ENCODE measurements at regions not wholly inside any gene's neighbourhood (a gene's known extent, or its start where the extent isn't known, plus 50 kb on each side); places are given as distances from the start of the nearest gene placed in this dataset.
A peak's percentile ranks its signal among the peaks of the same experiment; 100 is the strongest.

DNA sequence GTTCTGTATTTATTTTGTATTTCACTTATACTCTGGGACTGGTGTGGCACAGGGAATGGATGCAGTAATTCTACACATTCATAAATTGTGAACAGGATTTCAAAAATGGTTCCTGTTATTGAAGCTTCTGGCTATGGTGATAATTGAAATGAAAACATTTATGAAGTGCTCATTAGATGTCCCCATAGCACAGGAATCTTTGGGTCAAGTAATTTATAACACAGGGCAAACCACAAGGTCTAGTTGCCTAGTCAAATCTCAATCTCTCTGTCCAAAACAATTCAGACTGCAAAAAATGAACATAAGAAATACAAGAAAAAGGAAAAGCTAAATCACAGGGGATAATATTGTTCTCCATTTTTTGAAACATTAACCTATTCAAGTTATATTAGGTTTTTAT is 117.5 kb upstream of the PTPRG start:
- no peak overlapping the region for H3K27ac Mint-ChIP-seq

DNA sequence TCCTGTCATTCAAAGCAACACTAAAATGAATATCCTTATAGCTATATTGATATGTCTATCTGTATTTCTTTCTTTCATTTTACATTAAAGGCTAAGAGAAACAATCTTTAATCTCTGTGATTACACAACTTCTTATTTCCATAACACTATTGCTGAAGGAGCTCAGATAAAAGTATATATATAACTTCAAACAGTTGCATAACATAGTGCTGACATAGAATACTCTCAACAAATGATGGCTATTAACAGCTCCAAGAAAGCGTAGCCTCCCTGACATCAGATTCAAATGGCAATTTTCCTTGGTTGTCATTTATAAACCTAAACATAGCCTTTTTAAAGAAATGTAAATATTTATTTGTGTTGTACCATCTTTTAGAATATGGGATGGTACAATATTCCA is 116.6 kb upstream of the PTPRG start:
- Mint-ChIP-seq H3K27me3 (ENCODE audit: low read depth) (no peaks in the 10 kb centered on the region), H3K9me3 (no peaks in the 10 kb centered on the region), H3K4me3 (no peak overlapping the region), H3K4me1 (peaks cover 39% of the 10 kb centered on the region), H3K27ac (no peak overlapping the region), H3K36me3 (ENCODE audit: low read depth) (no peaks in the 10 kb centered on the region)
- TF ChIP-seq, protein P1, sequence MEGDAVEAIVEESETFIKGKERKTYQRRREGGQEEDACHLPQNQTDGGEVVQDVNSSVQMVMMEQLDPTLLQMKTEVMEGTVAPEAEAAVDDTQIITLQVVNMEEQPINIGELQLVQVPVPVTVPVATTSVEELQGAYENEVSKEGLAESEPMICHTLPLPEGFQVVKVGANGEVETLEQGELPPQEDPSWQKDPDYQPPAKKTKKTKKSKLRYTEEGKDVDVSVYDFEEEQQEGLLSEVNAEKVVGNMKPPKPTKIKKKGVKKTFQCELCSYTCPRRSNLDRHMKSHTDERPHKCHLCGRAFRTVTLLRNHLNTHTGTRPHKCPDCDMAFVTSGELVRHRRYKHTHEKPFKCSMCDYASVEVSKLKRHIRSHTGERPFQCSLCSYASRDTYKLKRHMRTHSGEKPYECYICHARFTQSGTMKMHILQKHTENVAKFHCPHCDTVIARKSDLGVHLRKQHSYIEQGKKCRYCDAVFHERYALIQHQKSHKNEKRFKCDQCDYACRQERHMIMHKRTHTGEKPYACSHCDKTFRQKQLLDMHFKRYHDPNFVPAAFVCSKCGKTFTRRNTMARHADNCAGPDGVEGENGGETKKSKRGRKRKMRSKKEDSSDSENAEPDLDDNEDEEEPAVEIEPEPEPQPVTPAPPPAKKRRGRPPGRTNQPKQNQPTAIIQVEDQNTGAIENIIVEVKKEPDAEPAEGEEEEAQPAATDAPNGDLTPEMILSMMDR (IDR thresholded peaks at IDR 0.05; ENCODE audit: unreplicated experiment in 3 of 3): no peak

More for the DNA sequence above, 117.5 kb upstream of the PTPRG start:
- no peak overlapping the region for H3K4me3 Mint-ChIP-seq
- TF ChIP-seq, protein P1 (IDR thresholded peaks at IDR 0.05; ENCODE audit: unreplicated experiment in 3 of 3): no peak
- H3K27me3 Mint-ChIP-seq (ENCODE audit: low read depth): no peaks in the 10 kb centered on the region
- no peaks in the 10 kb centered on the region for H3K36me3 Mint-ChIP-seq (ENCODE audit: low read depth)
- H3K4me1 Mint-ChIP-seq: peaks cover 35% of the 10 kb centered on the region
- no peaks in the 10 kb centered on the region for H3K9me3 Mint-ChIP-seq

DNA sequence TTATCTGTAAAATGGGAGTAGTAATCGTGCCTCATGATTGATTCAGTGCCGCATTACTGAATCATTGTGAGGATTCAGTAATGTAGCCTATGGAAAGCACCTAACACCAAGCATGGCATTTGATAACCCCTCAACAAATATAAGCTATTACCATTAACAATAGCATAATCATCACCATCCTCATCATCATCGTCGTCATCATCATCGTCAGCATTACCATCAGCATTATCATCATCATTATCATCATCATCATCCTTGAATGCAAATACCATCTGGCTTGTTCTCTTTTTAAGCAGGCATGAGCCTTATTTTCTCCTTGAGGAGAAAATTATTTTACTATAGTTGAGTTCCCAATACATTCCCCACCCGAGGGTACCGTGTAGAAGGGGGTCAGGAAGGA is 115.4 kb upstream of the PTPRG start:
- Mint-ChIP-seq H3K4me1 (peaks cover 34% of the 10 kb centered on the region), H3K27ac (peak overlapping the region in 1 of 3 experiments; percentile 4), H3K9me3 (no peaks in the 10 kb centered on the region), H3K36me3 (ENCODE audit: low read depth) (no peaks in the 10 kb centered on the region), H3K4me3 (no peak overlapping the region), H3K27me3 (ENCODE audit: low read depth) (no peaks in the 10 kb centered on the region)
- TF ChIP-seq, protein P1 (IDR thresholded peaks at IDR 0.05; ENCODE audit: unreplicated experiment in 3 of 3): no peak

GRCh38 chr3:61446341-61446740 is 115.0 kb upstream of the PTPRG start:
- no peak overlapping the region for H3K4me3 Mint-ChIP-seq
- H3K27ac Mint-ChIP-seq: peak overlapping the region in 1 of 3 experiments; percentile 4
- peaks cover 34% of the 10 kb centered on the region for H3K4me1 Mint-ChIP-seq
- H3K9me3 Mint-ChIP-seq: no peaks in the 10 kb centered on the region
- H3K27me3 Mint-ChIP-seq (ENCODE audit: low read depth): no peaks in the 10 kb centered on the region
- TF ChIP-seq, protein P1 (IDR thresholded peaks at IDR 0.05; ENCODE audit: unreplicated experiment in 3 of 3): no peak
- no peaks in the 10 kb centered on the region for H3K36me3 Mint-ChIP-seq (ENCODE audit: low read depth)

GRCh38 chr3:61448378-61448777 is 113.0 kb upstream of the PTPRG start:
- no peaks in the 10 kb centered on the region for H3K27me3 Mint-ChIP-seq (ENCODE audit: low read depth)
- TF ChIP-seq, protein P1 (IDR thresholded peaks at IDR 0.05; ENCODE audit: unreplicated experiment in 3 of 3): no peak
- no peak overlapping the region for H3K27ac Mint-ChIP-seq
- peaks cover 34% of the 10 kb centered on the region for H3K4me1 Mint-ChIP-seq
- no peaks in the 10 kb centered on the region for H3K36me3 Mint-ChIP-seq (ENCODE audit: low read depth)
- H3K9me3 Mint-ChIP-seq: no peaks in the 10 kb centered on the region
- no peak overlapping the region for H3K4me3 Mint-ChIP-seq

DNA sequence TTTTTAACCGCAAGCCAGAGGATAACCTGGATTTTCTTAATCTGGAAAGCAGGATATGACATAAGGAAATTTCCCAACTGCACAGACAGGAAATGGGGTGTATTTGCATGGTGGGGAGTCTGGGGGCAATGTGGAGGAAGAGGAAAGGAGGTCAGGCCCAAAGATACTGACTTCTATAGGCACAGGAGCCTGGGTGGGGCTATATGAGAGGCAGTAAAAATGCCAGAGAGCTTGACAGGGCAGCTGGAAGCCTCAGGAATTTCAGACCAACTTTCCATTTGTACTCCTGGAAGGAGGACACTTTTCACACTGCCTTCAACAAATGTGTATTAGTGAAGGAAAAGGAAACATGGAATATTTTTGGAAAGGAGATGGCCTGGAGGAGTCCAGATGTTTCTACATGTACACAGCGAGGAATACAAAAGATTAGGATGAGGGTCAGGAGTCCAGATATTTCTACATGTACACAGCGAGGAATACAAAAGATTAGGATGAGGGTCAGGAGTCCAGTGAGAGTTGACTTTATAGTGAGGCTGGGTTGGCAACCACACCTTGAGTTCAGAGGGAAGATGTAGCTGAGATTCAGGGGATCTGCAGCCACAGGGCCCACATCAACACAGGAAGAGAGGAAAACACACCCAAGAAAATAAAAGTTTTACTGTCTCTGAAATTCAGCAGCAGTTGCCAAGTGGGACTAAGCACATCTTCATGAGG is 111.9 kb upstream of the PTPRG start:
- no peaks in the 10 kb centered on the region for H3K27me3 Mint-ChIP-seq (ENCODE audit: low read depth)
- no peak overlapping the region for H3K27ac Mint-ChIP-seq
- H3K9me3 Mint-ChIP-seq: no peaks in the 10 kb centered on the region
- H3K4me3 Mint-ChIP-seq: no peak overlapping the region
- TF ChIP-seq, protein P1 (IDR thresholded peaks at IDR 0.05; ENCODE audit: unreplicated experiment in 3 of 3): no peak
- peaks cover 29% of the 10 kb centered on the region for H3K4me1 Mint-ChIP-seq
- no peaks in the 10 kb centered on the region for H3K36me3 Mint-ChIP-seq (ENCODE audit: low read depth)

Data from nephron (organoid).